NB4 (cell line): ENCODE measurements at regions not wholly inside any gene's neighbourhood (a gene's known extent, or its start where the extent isn't known, plus 50 kb on each side); places are given as distances from the start of the nearest gene placed in this dataset.

Source experiments
- CTCF ChIP-seq: IDR thresholded peaks from one replicate; pipeline ENCODE4 v1.5.1; 2012; ENCODE audit warnings: low read depth, low read length
- MAX ChIP-seq: IDR thresholded peaks from 2 replicates; pipeline ENCODE4 v1.6.1; 2011; ENCODE audit warnings: low read depth, low read length
- MYC ChIP-seq: IDR thresholded peaks from 2 replicates; pipeline ENCODE4 v1.6.1; 2011; ENCODE audit warnings: low read depth, low read length
- POLR2A ChIP-seq: IDR thresholded peaks from 2 replicates; pipeline ENCODE4 v1.6.1; 2011; ENCODE audit warnings: mild to moderate bottlenecking; ENCODE audit not compliant: insufficient read length; ENCODE audit errors: extremely low read depth

DNA sequence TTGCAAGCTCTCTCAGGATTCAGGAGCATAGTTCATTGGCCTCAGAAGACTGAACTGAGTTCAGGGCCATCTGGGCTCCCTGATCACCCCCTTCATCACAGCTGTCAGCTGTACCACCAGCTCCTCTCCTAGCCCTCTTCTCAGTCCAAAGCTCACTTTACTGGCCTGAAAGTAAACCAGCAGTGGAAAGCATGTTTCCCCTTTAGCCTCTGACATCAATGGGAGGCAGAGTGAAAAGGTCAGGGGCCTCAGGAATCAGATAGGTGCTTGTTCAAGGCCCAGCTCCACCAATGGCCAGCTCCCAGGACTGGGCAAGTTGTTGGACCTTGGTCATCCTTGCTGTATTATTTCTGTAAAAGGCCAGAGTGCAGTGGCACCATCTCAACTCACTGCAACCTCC lies 223.4 kb downstream of the TLE3 start:
- TF ChIP-seq CTCF (no peak), POLR2A (no peak), MAX (no peak), MYC (no peak)
